NB4 (cell line): ENCODE measurements at regions not wholly inside any gene's neighbourhood (a gene's known extent, or its start where the extent isn't known, plus 50 kb on each side); places are given as distances from the start of the nearest gene placed in this dataset.

Experiments used
- DNase-seq: peaks from one replicate; pipeline ENCODE4 v3.0.0; 2010; ENCODE audit warnings: low read depth
- H3K4me3 ChIP-seq: one replicate; pipeline ENCODE4 v1.5.1; 2011; ENCODE audit warnings: mild to moderate bottlenecking, low read depth, low read length, moderate library complexity
- MYC ChIP-seq: IDR thresholded peaks from 2 replicates; pipeline ENCODE4 v1.6.1; 2011; ENCODE audit warnings: low read depth, low read length
- POLR2A ChIP-seq: IDR thresholded peaks from 2 replicates; pipeline ENCODE4 v1.6.1; 2011; ENCODE audit warnings: mild to moderate bottlenecking; ENCODE audit not compliant: insufficient read length; ENCODE audit errors: extremely low read depth
- TF ChIP-seq, protein P1 (sequence below): IDR thresholded peaks from one replicate; pipeline ENCODE4 v1.5.1; 2012; ENCODE audit warnings: low read depth, low read length
- TF ChIP-seq, protein P2 (sequence below): IDR thresholded peaks from 2 replicates; pipeline ENCODE4 v1.6.1; 2011; ENCODE audit warnings: low read depth, low read length

DNA sequence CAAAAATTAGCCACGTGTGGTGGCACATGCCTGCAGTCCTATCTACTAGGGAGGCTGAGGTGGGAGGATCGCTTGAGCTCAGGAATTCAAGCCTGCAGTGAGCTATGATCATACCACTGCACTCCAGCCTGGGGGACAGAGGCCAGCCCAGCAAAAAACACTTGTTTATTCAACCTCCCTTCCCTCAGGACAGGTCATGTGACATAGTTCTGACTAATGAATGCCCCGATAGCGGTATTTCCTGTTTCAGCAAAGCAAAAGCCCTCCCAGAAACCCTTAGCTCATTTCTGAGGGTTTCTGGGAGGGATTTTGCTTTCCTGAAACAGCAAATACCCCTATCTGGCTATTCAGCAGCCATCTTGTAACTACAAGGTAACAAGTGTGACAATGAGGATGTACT is 157.1 kb downstream of the GATA3 start:
- DNase-seq = no peak
- TF ChIP-seq MYC (no peak), POLR2A (no peak)
- TF ChIP-seq, protein P1, sequence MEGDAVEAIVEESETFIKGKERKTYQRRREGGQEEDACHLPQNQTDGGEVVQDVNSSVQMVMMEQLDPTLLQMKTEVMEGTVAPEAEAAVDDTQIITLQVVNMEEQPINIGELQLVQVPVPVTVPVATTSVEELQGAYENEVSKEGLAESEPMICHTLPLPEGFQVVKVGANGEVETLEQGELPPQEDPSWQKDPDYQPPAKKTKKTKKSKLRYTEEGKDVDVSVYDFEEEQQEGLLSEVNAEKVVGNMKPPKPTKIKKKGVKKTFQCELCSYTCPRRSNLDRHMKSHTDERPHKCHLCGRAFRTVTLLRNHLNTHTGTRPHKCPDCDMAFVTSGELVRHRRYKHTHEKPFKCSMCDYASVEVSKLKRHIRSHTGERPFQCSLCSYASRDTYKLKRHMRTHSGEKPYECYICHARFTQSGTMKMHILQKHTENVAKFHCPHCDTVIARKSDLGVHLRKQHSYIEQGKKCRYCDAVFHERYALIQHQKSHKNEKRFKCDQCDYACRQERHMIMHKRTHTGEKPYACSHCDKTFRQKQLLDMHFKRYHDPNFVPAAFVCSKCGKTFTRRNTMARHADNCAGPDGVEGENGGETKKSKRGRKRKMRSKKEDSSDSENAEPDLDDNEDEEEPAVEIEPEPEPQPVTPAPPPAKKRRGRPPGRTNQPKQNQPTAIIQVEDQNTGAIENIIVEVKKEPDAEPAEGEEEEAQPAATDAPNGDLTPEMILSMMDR = no peak
- TF ChIP-seq, protein P2, sequence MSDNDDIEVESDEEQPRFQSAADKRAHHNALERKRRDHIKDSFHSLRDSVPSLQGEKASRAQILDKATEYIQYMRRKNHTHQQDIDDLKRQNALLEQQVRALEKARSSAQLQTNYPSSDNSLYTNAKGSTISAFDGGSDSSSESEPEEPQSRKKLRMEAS = no peak

DNA sequence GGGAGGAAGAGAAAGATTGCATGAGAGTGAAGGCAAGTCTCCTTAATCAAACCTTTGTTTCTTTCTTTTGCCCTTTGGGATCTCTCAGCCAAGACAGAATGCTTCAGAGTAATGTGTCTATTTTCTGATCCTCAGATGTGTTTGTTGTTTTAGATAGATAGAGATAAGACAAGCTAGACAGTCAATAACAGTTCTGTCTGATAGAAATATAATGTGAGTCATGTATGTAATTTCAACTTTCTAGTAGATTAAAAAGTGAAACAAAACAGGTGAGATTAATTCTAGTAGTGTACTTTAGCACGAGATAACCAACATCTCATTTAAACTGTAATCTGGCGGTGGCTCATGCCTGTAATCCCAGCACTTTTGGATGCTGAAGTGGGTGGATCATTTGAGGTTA is 159.2 kb downstream of the GATA3 start:
- no peak for DNase-seq
- no peak overlapping the region for H3K4me3 ChIP-seq
- TF ChIP-seq MYC (no peak), POLR2A (no peak)
- TF ChIP-seq, protein P1 = no peak
- TF ChIP-seq, protein P2 = no peak

More for the DNA sequence above, 157.1 kb downstream of the GATA3 start:
- no peak overlapping the region for H3K4me3 ChIP-seq

DNA sequence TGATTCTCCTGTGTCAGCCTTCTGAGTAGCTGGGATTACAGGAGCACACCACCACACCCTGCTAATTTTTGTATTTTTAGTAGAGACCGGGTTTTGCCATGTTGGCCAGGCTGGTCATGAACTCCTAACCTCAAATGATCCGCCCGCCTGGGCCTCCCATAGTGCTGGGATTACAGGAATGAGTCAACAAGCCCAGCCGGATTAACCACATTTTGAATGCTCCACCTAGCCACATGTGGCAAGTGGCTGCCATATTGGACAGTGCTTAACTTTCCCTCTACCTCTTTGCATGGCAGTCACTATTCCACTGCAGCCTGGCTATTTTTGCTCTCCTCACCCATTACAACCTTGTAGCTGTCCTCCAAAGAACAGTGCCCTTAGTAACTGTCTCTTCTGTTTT is 160.1 kb downstream of the GATA3 start:
- no peak overlapping the region for H3K4me3 ChIP-seq
- DNase-seq = no peak
- TF ChIP-seq, protein P1 = no peak
- TF ChIP-seq MYC (no peak), POLR2A (no peak)
- TF ChIP-seq, protein P2 = no peak

DNA sequence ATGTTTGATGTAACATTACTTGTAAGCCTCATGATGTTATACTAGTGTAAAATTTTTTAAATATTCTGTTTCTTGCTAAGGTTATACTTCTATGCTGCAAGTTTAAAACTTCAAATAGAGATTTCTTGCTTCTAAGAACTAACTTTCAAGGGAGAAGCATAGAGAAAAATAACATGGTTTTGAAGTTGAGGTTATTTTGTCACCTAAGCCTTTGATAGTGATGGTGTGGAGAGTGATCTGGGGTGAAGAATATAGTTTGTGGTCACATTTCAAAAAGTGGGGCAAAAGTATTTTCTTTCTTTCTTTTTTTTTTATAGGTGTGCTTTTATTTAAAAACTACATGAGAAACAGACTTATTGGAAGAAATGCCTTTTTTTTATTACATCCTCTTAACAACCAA is 162.4 kb downstream of the GATA3 start:
- TF ChIP-seq, protein P1 = no peak
- no peak for TF ChIP-seq MYC
- DNase-seq = no peak

DNA sequence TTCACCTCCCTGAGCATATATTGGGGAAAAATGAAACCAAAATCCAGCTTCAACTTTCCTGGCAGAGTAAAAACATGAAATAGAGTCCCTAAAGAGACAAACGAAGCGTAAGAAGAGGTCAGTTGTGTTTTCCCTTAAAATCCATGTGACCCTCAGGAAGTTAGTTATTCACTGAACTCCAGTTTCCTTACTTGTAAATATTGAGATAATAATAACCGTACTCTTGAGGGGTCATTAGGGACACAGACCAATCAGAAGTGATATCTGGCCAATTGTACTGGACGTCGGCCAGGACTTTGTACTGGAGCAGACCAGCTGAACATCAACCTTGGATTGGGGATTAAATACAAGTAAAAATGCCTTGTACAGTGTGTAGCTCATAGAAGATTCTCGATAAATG is 167.0 kb downstream of the GATA3 start:
- H3K4me3 ChIP-seq = no peak overlapping the region
- no peak for DNase-seq
- TF ChIP-seq, protein P1 = no peak
- TF ChIP-seq MYC (no peak), POLR2A (no peak)
- TF ChIP-seq, protein P2 = no peak

More for the DNA sequence above, 162.4 kb downstream of the GATA3 start:
- H3K4me3 ChIP-seq = no peak overlapping the region

DNA sequence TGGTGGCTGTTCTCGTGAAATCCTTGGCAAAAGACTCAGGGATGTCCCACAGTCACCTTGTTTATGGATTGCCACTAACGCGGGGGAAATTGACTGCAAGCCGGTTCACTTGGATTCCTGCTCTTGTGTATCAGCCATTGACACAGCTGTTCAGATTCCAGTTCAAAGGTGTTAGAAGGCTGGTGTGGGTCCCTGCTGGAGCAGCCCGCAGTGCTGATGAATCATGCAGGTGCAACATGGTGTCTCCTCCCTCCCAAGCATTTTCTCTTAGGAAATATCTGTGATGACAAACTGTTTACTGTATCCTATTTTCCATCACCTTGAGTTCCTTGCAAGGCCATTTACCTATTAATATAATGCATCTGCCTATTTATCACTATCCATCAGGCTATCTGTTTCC is 170.1 kb downstream of the GATA3 start:
- TF ChIP-seq, protein P1 = no peak
- TF ChIP-seq, protein P2 = no peak
- TF ChIP-seq POLR2A = no peak
- no peak for TF ChIP-seq MYC
- H3K4me3 ChIP-seq = no peak overlapping the region
- DNase-seq = no peak
